Hepatocyte (in vitro differentiated cells): ENCODE measurements at regions not wholly inside any gene's neighbourhood (a gene's known extent, or its start where the extent isn't known, plus 50 kb on each side); places are given as distances from the start of the nearest gene placed in this dataset.

ENCODE experiments used
- EZH2 ChIP-seq: fragments of 200-600 bp; sonication (generic); IDR thresholded peaks from 2 replicates; pipeline ENCODE4 v1.6.1; 2016; ENCODE audit warnings: antibody characterized with exemption, mild to moderate bottlenecking, borderline replicate concordance
- TF ChIP-seq, protein P1 (sequence below): fragments of 200-600 bp; sonication (generic); IDR thresholded peaks from 2 replicates; pipeline ENCODE4 v1.5.1; 2016; ENCODE audit warnings: antibody characterized with exemption, mild to moderate bottlenecking; ENCODE audit not compliant: poor library complexity

DNA sequence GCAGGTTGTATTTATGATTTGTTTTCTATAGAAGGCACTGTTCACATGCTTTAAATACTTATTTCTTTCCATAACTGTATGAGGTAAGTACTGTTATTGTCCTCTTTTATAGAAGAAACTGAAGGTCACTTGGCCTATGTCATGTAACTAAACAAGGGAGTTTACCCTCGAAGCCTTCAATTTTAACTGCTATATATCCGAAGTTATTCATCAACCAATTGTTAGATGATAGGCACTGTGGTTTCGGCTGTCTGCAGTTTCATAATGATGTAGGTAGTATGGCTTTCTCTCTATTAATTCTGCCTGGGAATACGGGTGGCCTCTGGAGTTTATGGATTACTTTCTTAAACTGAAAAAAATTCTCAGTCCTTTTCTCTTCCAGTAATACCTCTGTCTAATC, 413.3 kb upstream of the ADGRL2 start:
- TF ChIP-seq, protein P1, sequence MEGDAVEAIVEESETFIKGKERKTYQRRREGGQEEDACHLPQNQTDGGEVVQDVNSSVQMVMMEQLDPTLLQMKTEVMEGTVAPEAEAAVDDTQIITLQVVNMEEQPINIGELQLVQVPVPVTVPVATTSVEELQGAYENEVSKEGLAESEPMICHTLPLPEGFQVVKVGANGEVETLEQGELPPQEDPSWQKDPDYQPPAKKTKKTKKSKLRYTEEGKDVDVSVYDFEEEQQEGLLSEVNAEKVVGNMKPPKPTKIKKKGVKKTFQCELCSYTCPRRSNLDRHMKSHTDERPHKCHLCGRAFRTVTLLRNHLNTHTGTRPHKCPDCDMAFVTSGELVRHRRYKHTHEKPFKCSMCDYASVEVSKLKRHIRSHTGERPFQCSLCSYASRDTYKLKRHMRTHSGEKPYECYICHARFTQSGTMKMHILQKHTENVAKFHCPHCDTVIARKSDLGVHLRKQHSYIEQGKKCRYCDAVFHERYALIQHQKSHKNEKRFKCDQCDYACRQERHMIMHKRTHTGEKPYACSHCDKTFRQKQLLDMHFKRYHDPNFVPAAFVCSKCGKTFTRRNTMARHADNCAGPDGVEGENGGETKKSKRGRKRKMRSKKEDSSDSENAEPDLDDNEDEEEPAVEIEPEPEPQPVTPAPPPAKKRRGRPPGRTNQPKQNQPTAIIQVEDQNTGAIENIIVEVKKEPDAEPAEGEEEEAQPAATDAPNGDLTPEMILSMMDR = no peak
- no peak for TF ChIP-seq EZH2
